GM12878 (cell line): ENCODE measurements at regions not wholly inside any gene's neighbourhood (a gene's known extent, or its start where the extent isn't known, plus 50 kb on each side); places are given as distances from the start of the nearest gene placed in this dataset.

Source experiments
- ATAC-seq: fragments of 200-7000 bp; cut with Tn5 transposase; 3 replicates; pipeline ENCODE4 v1.9.1; 2020; ENCODE audit warnings: mild to moderate bottlenecking, moderate library complexity
- BruUV-seq: library from RNA; stranded (reverse); fragments of 400-500 nt; replicated peaks from 2 replicates; lab custom pipeline; 2021; lab: Mats Ljungman, UMichigan
- CTCF ChIA-PET: fragments of 300-600 bp; sonication (Branson Sonifier 250); formaldehyde crosslinking; extraction: SDS; loops from one replicate; lab custom pipeline; 2021; ENCODE audit warnings: inconsistent platforms; lab: Yijun Ruan, JAX
- POLR2A ChIA-PET: fragments of 350-600 bp; formaldehyde crosslinking; extraction: SDS; loops from one replicate; lab custom pipeline; 2021; ENCODE audit warnings: inconsistent platforms; lab: Charles Lee
- RAD21 ChIA-PET: fragments of 300-600 bp; sonication (Branson Sonifier 250); formaldehyde crosslinking; loops from one replicate; lab custom pipeline; 2023; ENCODE audit warnings: antibody characterized with exemption; ENCODE audit not compliant: unreplicated experiment; lab: Charles Lee
- SMC1A ChIA-PET: fragments of 300-600 bp; sonication (Branson Sonifier 250); formaldehyde crosslinking; loops from one replicate; lab custom pipeline; 2023; ENCODE audit not compliant: unreplicated experiment, uncharacterized antibody; lab: Charles Lee
- DNase-seq: peaks from one replicate; pipeline ENCODE4 v3.0.0-alpha.2; 2011; ENCODE audit warnings: low read depth, low spot score
- FAIRE-seq: peaks from 3 replicates; lab custom pipeline; 2011; peaks lifted over from hg19 to GRCh38; lab: Jason Lieb, UNC
- H2AFZ ChIP-seq: 2 replicates; pipeline ENCODE4 v1.6.0; 2011; ENCODE audit warnings: low read depth, low read length, control low read depth; ENCODE audit not compliant: control insufficient read depth
- H3K27ac ChIP-seq: 2 replicates; pipeline ENCODE4 v1.5.1; 2011; ENCODE audit warnings: control low read depth; ENCODE audit not compliant: control insufficient read depth, insufficient read depth
- H3K27me3 ChIP-seq, 2 experiments: replicated peaks in 1 of 2; 2 replicates each; pipeline versions ENCODE4 v1.6.0 to v1.6.1; 2011; ENCODE audit warnings: low read length in 1 of 2; ENCODE audit not compliant: control insufficient read depth in 2 of 2, insufficient read depth in 2 of 2
- H3K36me3 ChIP-seq, 2 experiments: 2 replicates each; pipeline ENCODE4 v1.5.1; 2011; ENCODE audit warnings: low read length in 1 of 2; ENCODE audit not compliant: control insufficient read depth in 2 of 2, insufficient read depth in 2 of 2
- H3K4me1 ChIP-seq: 2 replicates; pipeline ENCODE4 v1.6.1; 2011; ENCODE audit warnings: mild to moderate bottlenecking, low read length, moderate library complexity, mixed read lengths; ENCODE audit not compliant: control insufficient read depth, insufficient read depth
- H3K4me2 ChIP-seq: 2 replicates; pipeline ENCODE4 v1.6.0; 2011; ENCODE audit warnings: control low read depth; ENCODE audit not compliant: control insufficient read depth, insufficient read depth
- H3K4me3 ChIP-seq: fragments of 200-600 bp; sonication (generic); 2 replicates; pipeline ENCODE4 v1.5.1; 2016
- H3K79me2 ChIP-seq: 2 replicates; pipeline ENCODE4 v1.6.0; 2011; ENCODE audit warnings: low read length; ENCODE audit not compliant: control insufficient read depth, insufficient read depth
- H3K9ac ChIP-seq: 2 replicates; pipeline ENCODE4 v1.8.0; 2011; ENCODE audit warnings: low read length, control low read depth, mixed read lengths; ENCODE audit not compliant: control insufficient read depth, insufficient read depth
- H3K9me3 ChIP-seq: replicated peaks from 3 replicates; pipeline ENCODE4 v1.5.1; 2011; ENCODE audit warnings: mild to moderate bottlenecking, low read length; ENCODE audit not compliant: control insufficient read depth, insufficient read depth
- H4K20me1 ChIP-seq: 2 replicates; pipeline ENCODE4 v1.6.0; 2011; ENCODE audit not compliant: control insufficient read depth, insufficient read depth
- CBFB ChIP-seq: IDR thresholded peaks from 2 replicates; pipeline ENCODE4 v1.6.1; 2016; ENCODE audit warnings: antibody characterized with exemption, low read depth
- EP300 ChIP-seq, 2 experiments: fragments of 150-350 bp in 1 of 2; IDR thresholded peaks; 2 replicates each; pipeline ENCODE4 v1.6.1; 2011 to 2012; ENCODE audit warnings: low read depth in 2 of 2, low read length in 2 of 2, borderline replicate concordance in 1 of 2, improper control_type of control experiment in 1 of 2, inconsistent platforms in 1 of 2; ENCODE audit not compliant: control insufficient read depth in 1 of 2
- FOXK2 ChIP-seq: fragments of 450-650 bp; IDR thresholded peaks from 2 replicates; pipeline ENCODE4 v1.6.1; 2017; ENCODE audit warnings: mild to moderate bottlenecking, moderate library complexity
- GABPA ChIP-seq: IDR thresholded peaks from 2 replicates; pipeline ENCODE4 v1.6.1; 2014; ENCODE audit warnings: antibody characterized with exemption, low read depth, mild to moderate bottlenecking, inconsistent platforms
- HCFC1 ChIP-seq: fragments of 150-350 bp; IDR thresholded peaks from 2 replicates; pipeline ENCODE4 v1.6.1; 2014; ENCODE audit warnings: low read length
- MTA2 ChIP-seq: fragments of 450-650 bp; IDR thresholded peaks from 2 replicates; pipeline ENCODE4 v1.6.1; 2016; ENCODE audit warnings: low read depth, mild to moderate bottlenecking, moderate library complexity
- NFYA ChIP-seq: IDR thresholded peaks from 2 replicates; pipeline ENCODE4 v1.6.1; 2011; ENCODE audit warnings: low read depth, mild to moderate bottlenecking, low read length, improper control_type of control experiment, borderline replicate concordance
- PML ChIP-seq: IDR thresholded peaks from 2 replicates; pipeline ENCODE4 v1.6.1; 2012; ENCODE audit warnings: low read length, inconsistent platforms
- ZBTB40 ChIP-seq: fragments of 450-650 bp; IDR thresholded peaks from 2 replicates; pipeline ENCODE4 v1.6.1; 2016; ENCODE audit warnings: mild to moderate bottlenecking, moderate library complexity, borderline replicate concordance
- ZNF24 ChIP-seq: fragments of 450-650 bp; IDR thresholded peaks from 2 replicates; pipeline ENCODE4 v1.6.1; 2017; ENCODE audit warnings: antibody characterized with exemption, mild to moderate bottlenecking
- WGBS: methylation state at CpG from one replicate; pipeline ENCODE4 v1.1.6; 2016; ENCODE audit warnings: low lambda C conversion rate; ENCODE audit not compliant: insufficient replicate concordance, insufficient coverage; ENCODE audit errors: missing lambda C conversion rate; 5-methylcytosine and 5-hydroxymethylcytosine counted together
- in situ Hi-C: fragments of 300-500 bp; cut with MboI; formaldehyde crosslinking; loops from 9 replicates; pipeline ENCODE4 v1.14.3; 2018; ENCODE audit warnings: mixed read lengths
- intact Hi-C: fragments of 100-400 bp; cut with micrococcal nuclease; formaldehyde crosslinking; loops from one replicate; pipeline ENCODE4 v1.14.2; 2022; ENCODE audit not compliant: unreplicated experiment
- TF ChIP-seq, protein P1 (sequence below), 3 experiments: IDR thresholded peaks in 2 of 3; conservative IDR thresholded peaks in 1 of 3; 2 replicates each; pipeline ENCODE4 v1.5.1; 2011; ENCODE audit warnings: low read depth in 3 of 3, low read length in 3 of 3, mild to moderate bottlenecking in 3 of 3, control low read depth in 2 of 3, moderate library complexity in 2 of 3, inconsistent platforms in 1 of 3, mixed read lengths in 1 of 3; ENCODE audit not compliant: control insufficient read depth in 2 of 3, insufficient read depth in 1 of 3; ENCODE audit errors: extremely low read depth in 1 of 3
- TF ChIP-seq, protein P2 (sequence below): IDR thresholded peaks from 2 replicates; pipeline ENCODE4 v1.6.1; 2011; ENCODE audit warnings: borderline replicate concordance, low read depth, mild to moderate bottlenecking, moderate library complexity, low read length; ENCODE audit not compliant: insufficient read depth, poor library complexity, severe bottlenecking

DNA sequence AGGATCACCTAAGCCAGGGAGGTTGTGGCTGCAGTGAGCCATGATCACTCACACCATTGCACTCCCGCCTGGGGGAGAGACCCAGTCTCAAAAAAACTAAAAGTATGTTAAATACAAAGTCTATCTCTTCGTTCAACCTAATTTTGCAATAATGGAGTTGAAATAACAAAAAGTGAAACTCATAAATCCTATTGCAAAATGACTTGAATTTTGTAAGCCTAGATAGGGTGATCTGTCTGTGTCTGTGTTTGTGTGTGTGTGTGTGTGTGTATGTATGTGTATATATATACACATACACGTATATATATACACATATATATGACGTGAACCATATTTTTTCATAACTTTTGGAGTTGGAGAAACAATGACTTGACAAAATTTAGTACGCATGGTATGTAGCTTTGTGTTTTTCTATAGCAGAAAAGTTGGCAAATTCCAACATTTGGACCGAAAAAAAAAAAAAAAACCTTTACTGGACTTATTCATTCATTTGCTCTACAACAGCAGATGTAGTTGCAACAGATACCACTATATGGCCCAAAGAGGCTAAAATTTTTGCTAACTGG lies 76.9 kb upstream of the CDH6 start:
- Histone ChIP-seq H3K27me3 (no peaks in the 10 kb centered on the region), H3K9me3 (no peaks in the 10 kb centered on the region), H3K79me2 (no peaks in the 10 kb centered on the region), H3K36me3 (no peaks in the 10 kb centered on the region), H2AFZ (no peak overlapping the region), H3K4me2 (no peak overlapping the region), H3K4me3 (no peak overlapping the region), H3K9ac (no peak overlapping the region), H3K27ac (no peak overlapping the region), H3K4me1 (no peaks in the 10 kb centered on the region)
- in situ Hi-C loops = no loop called here
- no TSS peak for BruUV-seq
- POLR2A ChIA-PET = no interaction called here
- RAD21 ChIA-PET = no interaction called here
- ATAC-seq (no peak), DNase-seq (no peak), FAIRE-seq (no peak)
- 25% methylated on average over 6 of the region's 6 CpGs for WGBS
- SMC1A ChIA-PET = no interaction called here
- intact Hi-C loops = no loop called here
- CTCF ChIA-PET = no interaction called here
- no peak for TF ChIP-seq HCFC1
- TF ChIP-seq GABPA = no peak
- no peak for TF ChIP-seq EP300 (IDR thresholded peaks at IDR 0.05; ENCODE audit: borderline replicate concordance in 1 of 2, control insufficient read depth in 1 of 2, low read depth in 2 of 2, low read length in 2 of 2)
- no peak for TF ChIP-seq FOXK2
- TF ChIP-seq NFYA = no peak
- TF ChIP-seq MTA2 = no peak
- TF ChIP-seq CBFB = no peak
- no peak for TF ChIP-seq PML
- TF ChIP-seq, protein P1, sequence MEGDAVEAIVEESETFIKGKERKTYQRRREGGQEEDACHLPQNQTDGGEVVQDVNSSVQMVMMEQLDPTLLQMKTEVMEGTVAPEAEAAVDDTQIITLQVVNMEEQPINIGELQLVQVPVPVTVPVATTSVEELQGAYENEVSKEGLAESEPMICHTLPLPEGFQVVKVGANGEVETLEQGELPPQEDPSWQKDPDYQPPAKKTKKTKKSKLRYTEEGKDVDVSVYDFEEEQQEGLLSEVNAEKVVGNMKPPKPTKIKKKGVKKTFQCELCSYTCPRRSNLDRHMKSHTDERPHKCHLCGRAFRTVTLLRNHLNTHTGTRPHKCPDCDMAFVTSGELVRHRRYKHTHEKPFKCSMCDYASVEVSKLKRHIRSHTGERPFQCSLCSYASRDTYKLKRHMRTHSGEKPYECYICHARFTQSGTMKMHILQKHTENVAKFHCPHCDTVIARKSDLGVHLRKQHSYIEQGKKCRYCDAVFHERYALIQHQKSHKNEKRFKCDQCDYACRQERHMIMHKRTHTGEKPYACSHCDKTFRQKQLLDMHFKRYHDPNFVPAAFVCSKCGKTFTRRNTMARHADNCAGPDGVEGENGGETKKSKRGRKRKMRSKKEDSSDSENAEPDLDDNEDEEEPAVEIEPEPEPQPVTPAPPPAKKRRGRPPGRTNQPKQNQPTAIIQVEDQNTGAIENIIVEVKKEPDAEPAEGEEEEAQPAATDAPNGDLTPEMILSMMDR (IDR thresholded peaks at IDR 0.05 in 2 of 3, conservative IDR thresholded peaks at IDR 0.05 in 1 of 3; ENCODE audit: control insufficient read depth in 2 of 3, extremely low read depth in 1 of 3, insufficient read depth in 1 of 3, low read depth in 3 of 3, low read length in 3 of 3) = no peak
- no peak for TF ChIP-seq ZNF24
- TF ChIP-seq ZBTB40 = no peak
- TF ChIP-seq, protein P2, sequence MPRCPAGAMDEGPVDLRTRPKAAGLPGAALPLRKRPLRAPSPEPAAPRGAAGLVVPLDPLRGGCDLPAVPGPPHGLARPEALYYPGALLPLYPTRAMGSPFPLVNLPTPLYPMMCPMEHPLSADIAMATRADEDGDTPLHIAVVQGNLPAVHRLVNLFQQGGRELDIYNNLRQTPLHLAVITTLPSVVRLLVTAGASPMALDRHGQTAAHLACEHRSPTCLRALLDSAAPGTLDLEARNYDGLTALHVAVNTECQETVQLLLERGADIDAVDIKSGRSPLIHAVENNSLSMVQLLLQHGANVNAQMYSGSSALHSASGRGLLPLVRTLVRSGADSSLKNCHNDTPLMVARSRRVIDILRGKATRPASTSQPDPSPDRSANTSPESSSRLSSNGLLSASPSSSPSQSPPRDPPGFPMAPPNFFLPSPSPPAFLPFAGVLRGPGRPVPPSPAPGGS = no peak
- TF ChIP-seq, all 136 proteins: peak for 0
- H4K20me1 ChIP-seq = no peaks in the 10 kb centered on the region
